ENCODE measurements at regions not wholly inside any gene's neighbourhood (a gene's known extent, or its start where the extent isn't known, plus 50 kb on each side); places are given as distances from the start of the nearest gene placed in this dataset.

GRCh38 chr3:176767385-176767784 is 429.9 kb downstream of the TBL1XR1 start:
- Histone ChIP-seq H3K36me3 (replicated peaks in 1 of 2; ENCODE audit: control insufficient read depth in 1 of 2, insufficient read depth in 2 of 2, low read length in 1 of 2) (no peaks in the 10 kb centered on the region), H3K4me1 (ENCODE audit: control insufficient read depth in 1 of 2, insufficient read depth in 2 of 2, low read depth in 1 of 2, low read length in 1 of 2) (no peaks in the 10 kb centered on the region), H3K9me2 (no peaks in the 10 kb centered on the region), H3K4me3 (ENCODE audit: low read depth in 2 of 2, low read length in 1 of 2) (no peak overlapping the region), H3K27me3 (ENCODE audit: insufficient read depth) (no peaks in the 10 kb centered on the region), H2AFZ (ENCODE audit: low read depth) (no peak overlapping the region), H3K4me2 (no peak overlapping the region), H4K20me1 (ENCODE audit: insufficient read depth) (no peaks in the 10 kb centered on the region), H3K9ac (no peak overlapping the region), H3K27ac (ENCODE audit: low read depth in 2 of 2, low read length in 1 of 2) (no peak overlapping the region), H3K79me2 (ENCODE audit: insufficient read depth) (no peaks in the 10 kb centered on the region), H3K9me3 (no peaks in the 10 kb centered on the region), H3F3A (replicated peaks; ENCODE audit: insufficient read depth) (no peaks in the 10 kb centered on the region)
- TF ChIP-seq ZBTB33 (IDR thresholded peaks at IDR 0.05; ENCODE audit: borderline replicate concordance, low read depth): no peak
- no peak for TF ChIP-seq JUND (IDR thresholded peaks at IDR 0.05)
- TF ChIP-seq IRF3 (IDR thresholded peaks at IDR 0.05; ENCODE audit: low read depth, low read length): no peak
- no peak for TF ChIP-seq FOXJ3 (CRISPR knock-in tag; IDR thresholded peaks at IDR 0.05)
- TF ChIP-seq TEAD4 (IDR thresholded peaks at IDR 0.05; ENCODE audit: borderline replicate concordance, insufficient read depth): no peak
- TF ChIP-seq FOSL2 (IDR thresholded peaks at IDR 0.05; ENCODE audit: borderline replicate concordance, low read depth): no peak
- no peak for TF ChIP-seq CHD2 (IDR thresholded peaks at IDR 0.05; ENCODE audit: low read length, partially characterized antibody)
- no peak for TF ChIP-seq RXRA (IDR thresholded peaks at IDR 0.05; ENCODE audit: borderline replicate concordance, low read depth)
- TF ChIP-seq MAX (IDR thresholded peaks at IDR 0.05; ENCODE audit: low read depth): no peak
- TF ChIP-seq CTCF (IDR thresholded peaks at IDR 0.05): no peak
- TF ChIP-seq EP300 (IDR thresholded peaks at IDR 0.05; ENCODE audit: borderline replicate concordance in 1 of 2, low read depth in 1 of 2, low read length in 1 of 2): no peak
- no peak for TF ChIP-seq REST (IDR thresholded peaks at IDR 0.05; ENCODE audit: low read depth, low read length)
- TF ChIP-seq ELF1 (IDR thresholded peaks at IDR 0.05): no peak
- no peak for TF ChIP-seq GABPA (IDR thresholded peaks at IDR 0.05; ENCODE audit: low read depth)
- no peak for TF ChIP-seq POLR2AphosphoS5 (IDR thresholded peaks at IDR 0.05; ENCODE audit: low read depth, low read length)
- TF ChIP-seq NRF1 (IDR thresholded peaks at IDR 0.05; ENCODE audit: low read depth, low read length): no peak
- no peak for TF ChIP-seq RCOR1 (IDR thresholded peaks at IDR 0.05; ENCODE audit: low read length)
- no peak for TF ChIP-seq GATA2 (CRISPR knock-in tag; IDR thresholded peaks at IDR 0.05)
- TF ChIP-seq USF2 (IDR thresholded peaks at IDR 0.05; ENCODE audit: borderline replicate concordance, low read depth, low read length): no peak
- no peak for DNase-seq
- ChIA-PET CTCF (no interaction called here), POLR2A (no interaction called here)
- 19% methylated on average over 2 of the region's 2 CpGs for WGBS (ENCODE audit: low lambda C conversion rate)

All from SK-N-SH (cell line).